ENCODE measurements at regions not wholly inside any gene's neighbourhood (a gene's known extent, or its start where the extent isn't known, plus 50 kb on each side); places are given as distances from the start of the nearest gene placed in this dataset.
"Not testable (repeated sequence)": the region's sequence is repeated elsewhere in the genome, so short reads cannot be mapped to it uniquely, and the experiment has no call there.

GRCh38 chr9:106479679-106480078, 383.3 kb upstream of the ZNF462 start:
- intact Hi-C loops (cut with DNase I) = no loop called here
- Histone ChIP-seq H3K27ac (no peak overlapping the region), H3K27me3 (ENCODE audit: insufficient read depth in 3 of 3, low read length in 2 of 3) (no peaks in the 10 kb centered on the region), H3K36me3 (ENCODE audit: insufficient read depth in 1 of 2, low read depth in 1 of 2) (no peaks in the 10 kb centered on the region), H3K9me3 (no peaks in the 10 kb centered on the region), H3K4me1 (peaks cover 16% of the 10 kb centered on the region), H3K4me3 (no peak overlapping the region)
- ATAC-seq = no peak
- no peak for DNase-seq
- no peak for TF ChIP-seq CTCF (IDR thresholded peaks at IDR 0.05)
- WGBS, 3 donors = 43 to 56% (median 50%) methylated on average over 5 of the region's 5 CpGs

- Histone ChIP-seq H3K27me3 (ENCODE audit: insufficient read depth in 3 of 3, low read length in 2 of 3) (no peaks in the 10 kb centered on the region), H3K36me3 (ENCODE audit: insufficient read depth in 1 of 2, low read depth in 1 of 2) (no peaks in the 10 kb centered on the region), H3K4me3 (no peak overlapping the region), H3K9me3 (no peaks in the 10 kb centered on the region), H3K27ac (no peak overlapping the region), H3K4me1 (peaks cover 16% of the 10 kb centered on the region)
- DNase-seq (no peak), ATAC-seq (no peak)
- intact Hi-C loops (cut with DNase I) = no loop called here
- no peak for TF ChIP-seq CTCF (IDR thresholded peaks at IDR 0.05)
- 52 to 75% (median 62%) methylated on average over 5 of the region's 5 CpGs for WGBS, 3 donors
Measured at GRCh38 chr9:106481013-106481609, 381.9 kb upstream of the ZNF462 start.

GRCh38 chr9:106482733-106483132, 380.2 kb upstream of the ZNF462 start:
- Histone ChIP-seq H3K27me3 (ENCODE audit: insufficient read depth in 3 of 3, low read length in 2 of 3) (no peaks in the 10 kb centered on the region), H3K9me3 (no peaks in the 10 kb centered on the region), H3K4me1 (peaks cover 16% of the 10 kb centered on the region), H3K27ac (peak overlapping the region; percentile 38), H3K4me3 (no peak overlapping the region), H3K36me3 (ENCODE audit: insufficient read depth in 1 of 2, low read depth in 1 of 2) (no peaks in the 10 kb centered on the region)
- no peak for TF ChIP-seq CTCF (IDR thresholded peaks at IDR 0.05)
- intact Hi-C loops (cut with DNase I) = no loop called here
- peak in 3 of 4 donors; percentile 60 to 86 (median 75) for ATAC-seq
- DNase-seq = no peak

- no peak for TF ChIP-seq CTCF (IDR thresholded peaks at IDR 0.05)
- Histone ChIP-seq H3K27ac (no peak overlapping the region), H3K4me1 (peaks cover 12% of the 10 kb centered on the region), H3K36me3 (ENCODE audit: insufficient read depth in 1 of 2, low read depth in 1 of 2) (no peaks in the 10 kb centered on the region), H3K9me3 (no peaks in the 10 kb centered on the region), H3K4me3 (no peak overlapping the region), H3K27me3 (ENCODE audit: insufficient read depth in 3 of 3, low read length in 2 of 3) (no peaks in the 10 kb centered on the region)
- ATAC-seq = no peak
- WGBS, 3 donors = 86 to 90% (median 87%) methylated on average over 5 of the region's 5 CpGs
- no peak for DNase-seq
- intact Hi-C loops (cut with DNase I) = no loop called here
Measured at GRCh38 chr9:106486685-106487084, 376.3 kb upstream of the ZNF462 start.

GRCh38 chr9:106487266-106487665, 375.7 kb upstream of the ZNF462 start:
- Histone ChIP-seq H3K36me3 (ENCODE audit: insufficient read depth in 1 of 2, low read depth in 1 of 2) (no peaks in the 10 kb centered on the region), H3K9me3 (no peaks in the 10 kb centered on the region), H3K4me3 (no peak overlapping the region), H3K4me1 (peaks cover 12% of the 10 kb centered on the region), H3K27ac (no peak overlapping the region), H3K27me3 (ENCODE audit: insufficient read depth in 3 of 3, low read length in 2 of 3) (no peaks in the 10 kb centered on the region)
- DNase-seq (no peak), ATAC-seq (no peak)
- no peak for TF ChIP-seq CTCF (IDR thresholded peaks at IDR 0.05)
- intact Hi-C loops (cut with DNase I) = no loop called here
- WGBS, 3 donors = 57 to 69% (median 66%) methylated on average over 3 of the region's 3 CpGs

- H3K27ac ChIP-seq; H3K4me3 ChIP-seq; H3K9me3 ChIP-seq; intact Hi-C loops (cut with DNase I); H3K27me3 ChIP-seq (ENCODE audit: insufficient read depth in 3 of 3, low read length in 2 of 3); H3K4me1 ChIP-seq; H3K36me3 ChIP-seq (ENCODE audit: insufficient read depth in 1 of 2, low read depth in 1 of 2); ATAC-seq; DNase-seq: not testable (repeated sequence)
- 67 to 74% (median 72%) methylated on average over 7 of the region's 7 CpGs for WGBS, 3 donors
Measured at GRCh38 chr9:106492126-106492525, 370.8 kb upstream of the ZNF462 start.

Measured in psoas muscle (tissue), 7 donors.